SK-N-SH treated with all-trans-retinoic acid at 6 μM for 48 hours (cell line): ENCODE measurements at regions not wholly inside any gene's neighbourhood (a gene's known extent, or its start where the extent isn't known, plus 50 kb on each side); places are given as distances from the start of the nearest gene placed in this dataset.

Experiments used
- ARNTL ChIP-seq: fragments of 450-650 bp; formaldehyde crosslinking; IDR thresholded peaks from 2 replicates; pipeline ENCODE4 v1.5.0; 2020; ENCODE audit warnings: low read depth, mild to moderate bottlenecking, moderate library complexity, borderline replicate concordance
- BACH2 ChIP-seq: fragments of 250-450 bp; sonication (Bioruptor Pico); IDR thresholded peaks from 2 replicates; pipeline ENCODE4 v1.9.0; 2021; ENCODE audit warnings: mild to moderate bottlenecking, borderline replicate concordance
- OSR1 ChIP-seq: fragments of 250-450 bp; sonication (Bioruptor Pico); IDR thresholded peaks from 2 replicates; pipeline ENCODE4 v1.8.0; 2022; ENCODE audit warnings: moderate library complexity, mild to moderate bottlenecking, inconsistent platforms
- ZC3H10 ChIP-seq: fragments of 250-450 bp; sonication (Bioruptor Pico); IDR thresholded peaks from 2 replicates; pipeline ENCODE4 v1.5.1; 2021; ENCODE audit warnings: mild to moderate bottlenecking, moderate library complexity
- ZFP3 ChIP-seq: fragments of 250-450 bp; sonication (Bioruptor Pico); IDR thresholded peaks from 2 replicates; pipeline ENCODE4 v1.5.0; 2020; ENCODE audit warnings: mild to moderate bottlenecking, moderate library complexity
- ZFP30 ChIP-seq: fragments of 450-650 bp; formaldehyde crosslinking; IDR thresholded peaks from 2 replicates; pipeline ENCODE4 v1.5.0; 2022; ENCODE audit warnings: mild to moderate bottlenecking, moderate library complexity
- ZNF565 ChIP-seq: fragments of 450-650 bp; formaldehyde crosslinking; conservative IDR thresholded peaks from 2 replicates; pipeline ENCODE4 v1.5.0; 2020; ENCODE audit warnings: low read depth, mild to moderate bottlenecking, moderate library complexity
- ZNF8 ChIP-seq: fragments of 450-650 bp; formaldehyde crosslinking; IDR thresholded peaks from 2 replicates; pipeline ENCODE4 v1.5.0; 2020; ENCODE audit warnings: mild to moderate bottlenecking, moderate library complexity
- TF ChIP-seq, protein P1 (sequence below): fragments of 250-450 bp; sonication (Bioruptor Pico); IDR thresholded peaks from 2 replicates; pipeline ENCODE4 v1.8.0; 2020; ENCODE audit warnings: mild to moderate bottlenecking, moderate library complexity, borderline replicate concordance

DNA sequence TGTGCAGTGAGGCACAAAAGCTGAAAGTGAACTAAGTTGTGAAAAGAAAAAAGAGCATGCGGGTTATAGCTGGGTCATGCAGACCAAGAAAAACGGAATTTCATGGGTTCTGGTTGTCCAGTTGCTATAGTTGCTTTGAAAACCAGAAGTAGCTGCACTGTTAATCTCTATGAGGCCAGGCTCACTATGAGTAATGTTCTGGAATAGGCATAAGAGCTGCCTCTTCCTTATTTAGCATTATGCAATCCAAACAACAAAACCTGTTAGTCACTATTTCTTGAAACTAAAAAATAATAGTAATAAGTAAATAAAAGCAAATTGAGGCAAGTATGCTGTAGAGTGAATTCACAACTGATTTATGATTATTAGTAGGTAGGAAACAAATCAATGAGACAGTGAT lies 1383.7 kb downstream of the MRPL39 start:
- TF ChIP-seq ZNF565 (CRISPR knock-in tag) (no peak), ARNTL (no peak), ZNF8 (CRISPR knock-in tag) (no peak), BACH2 (CRISPR knock-in tag) (no peak), ZFP3 (CRISPR knock-in tag) (no peak), OSR1 (CRISPR knock-in tag) (no peak), ZFP30 (CRISPR knock-in tag) (no peak), ZC3H10 (no peak)
- TF ChIP-seq, protein P1, sequence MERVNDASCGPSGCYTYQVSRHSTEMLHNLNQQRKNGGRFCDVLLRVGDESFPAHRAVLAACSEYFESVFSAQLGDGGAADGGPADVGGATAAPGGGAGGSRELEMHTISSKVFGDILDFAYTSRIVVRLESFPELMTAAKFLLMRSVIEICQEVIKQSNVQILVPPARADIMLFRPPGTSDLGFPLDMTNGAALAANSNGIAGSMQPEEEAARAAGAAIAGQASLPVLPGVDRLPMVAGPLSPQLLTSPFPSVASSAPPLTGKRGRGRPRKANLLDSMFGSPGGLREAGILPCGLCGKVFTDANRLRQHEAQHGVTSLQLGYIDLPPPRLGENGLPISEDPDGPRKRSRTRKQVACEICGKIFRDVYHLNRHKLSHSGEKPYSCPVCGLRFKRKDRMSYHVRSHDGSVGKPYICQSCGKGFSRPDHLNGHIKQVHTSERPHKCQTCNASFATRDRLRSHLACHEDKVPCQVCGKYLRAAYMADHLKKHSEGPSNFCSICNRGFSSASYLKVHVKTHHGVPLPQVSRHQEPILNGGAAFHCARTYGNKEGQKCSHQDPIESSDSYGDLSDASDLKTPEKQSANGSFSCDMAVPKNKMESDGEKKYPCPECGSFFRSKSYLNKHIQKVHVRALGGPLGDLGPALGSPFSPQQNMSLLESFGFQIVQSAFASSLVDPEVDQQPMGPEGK (CRISPR knock-in tag) = no peak
